HCT116 (cell line): ENCODE measurements at regions not wholly inside any gene's neighbourhood (a gene's known extent, or its start where the extent isn't known, plus 50 kb on each side); places are given as distances from the start of the nearest gene placed in this dataset.

ENCODE experiments used
- ATAC-seq: fragments of 200-7000 bp; cut with Tn5 transposase; 2 replicates; pipeline ENCODE4 v1.9.1; 2020; ENCODE audit warnings: mild to moderate bottlenecking, moderate library complexity
- BruUV-seq: library from RNA; stranded (reverse); fragments of 400-500 nt; replicated peaks from 2 replicates; lab custom pipeline; 2021; lab: Mats Ljungman, UMichigan
- CTCF ChIA-PET: fragments of 300-600 bp; sonication (Branson Sonifier 250); formaldehyde crosslinking; loops from one replicate; lab custom pipeline; 2021; ENCODE audit warnings: antibody characterized with exemption; lab: Charles Lee
- POLR2A ChIA-PET: fragments of 300-600, 350-600 bp; sonication (Branson Sonifier 250); formaldehyde crosslinking; loops from one replicate; lab custom pipeline; 2021; ENCODE audit warnings: antibody characterized with exemption; lab: Charles Lee
- RAD21 ChIA-PET, 2 experiments: fragments of 300-600 bp; sonication (Branson Sonifier 250); formaldehyde crosslinking; loops; one replicate each; lab custom pipeline; 2023; ENCODE audit warnings: low total read pairs in 2 of 2; ENCODE audit not compliant: uncharacterized antibody in 2 of 2, unreplicated experiment in 2 of 2, low non-redundant PET in 1 of 2; lab: Charles Lee
- DNase-seq: peaks from one replicate; pipeline ENCODE4 v3.0.0-alpha.2; 2010; ENCODE audit warnings: low read depth, low spot score
- H2AFZ ChIP-seq: fragments of 200-600 bp; shearing (Covaris generic), sonication (generic); 2 replicates; pipeline ENCODE4 v1.6.1; 2017; ENCODE audit warnings: low read depth, mixed run types, mixed read lengths, antibody characterized with exemption, low read length; ENCODE audit not compliant: poor library complexity, severe bottlenecking
- H3K27ac ChIP-seq: 2 replicates; pipeline ENCODE4 v1.5.1; 2012; ENCODE audit warnings: low read depth, low read length
- H3K27me3 ChIP-seq: fragments of 200-600 bp; sonication (generic); 2 replicates; pipeline ENCODE4 v1.6.1; 2016; ENCODE audit warnings: mixed run types, low read length, mixed read lengths; ENCODE audit not compliant: insufficient read depth
- H3K36me3 ChIP-seq, 2 experiments: fragments of 200-500 bp in 1 of 2; fragments of 200-600 bp in 1 of 2; sonication (Bioruptor generic) in 1 of 2; sonication (generic) in 1 of 2; 2 replicates each; pipeline versions ENCODE4 v1.5.1 to v1.6.1; 2014 to 2016; ENCODE audit warnings: low read length in 2 of 2, inconsistent platforms in 1 of 2, mixed read lengths in 1 of 2, mixed run types in 1 of 2; ENCODE audit not compliant: insufficient read depth in 2 of 2, control insufficient read depth in 1 of 2
- H3K4me1 ChIP-seq, 2 experiments: fragments of 200-600 bp in 1 of 2; sonication (generic) in 1 of 2; 2 replicates each; pipeline versions ENCODE4 v1.5.1 to v1.6.1; 2012 to 2017; ENCODE audit warnings: low read length in 2 of 2, inconsistent platforms in 1 of 2, mild to moderate bottlenecking in 1 of 2, mixed read lengths in 1 of 2, mixed run types in 1 of 2, moderate library complexity in 1 of 2; ENCODE audit not compliant: insufficient read depth in 2 of 2, control insufficient read depth in 1 of 2
- H3K4me2 ChIP-seq: fragments of 200-600 bp; sonication (generic); 2 replicates; pipeline ENCODE4 v1.6.1; 2017; ENCODE audit warnings: mixed run types, low read length, mixed read lengths
- H3K4me3 ChIP-seq, 2 experiments: fragments of 200-600 bp in 1 of 2; sonication (generic) in 1 of 2; replicated peaks in 1 of 2; 2 replicates each; pipeline ENCODE4 v1.5.1; 2011 to 2016; ENCODE audit warnings: low read length in 2 of 2, control low read depth in 1 of 2, low read depth in 1 of 2, mild to moderate bottlenecking in 1 of 2, mixed read lengths in 1 of 2, mixed run types in 1 of 2
- H3K79me2 ChIP-seq: fragments of 200-600 bp; sonication (generic); 2 replicates; pipeline ENCODE4 v1.6.1; 2017; ENCODE audit warnings: mild to moderate bottlenecking, mixed run types, low read length, moderate library complexity, mixed read lengths; ENCODE audit not compliant: insufficient read depth
- H3K9ac ChIP-seq: fragments of 200-600 bp; sonication (generic); 2 replicates; pipeline ENCODE4 v1.6.1; 2016; ENCODE audit warnings: low read length, mixed read lengths
- H3K9me2 ChIP-seq: fragments of 200-600 bp; sonication (generic), shearing (Covaris generic); 2 replicates; pipeline ENCODE4 v1.6.1; 2017; ENCODE audit warnings: mixed run types, mild to moderate bottlenecking, moderate library complexity; ENCODE audit not compliant: insufficient read depth
- H3K9me3 ChIP-seq, 2 experiments: fragments of 200-500 bp in 1 of 2; fragments of 200-600 bp in 1 of 2; sonication (Bioruptor generic) in 1 of 2; sonication (generic) in 1 of 2; 2 replicates each; pipeline ENCODE4 v1.6.1; 2014 to 2017; ENCODE audit warnings: low read length in 2 of 2, mixed read lengths in 2 of 2, inconsistent platforms in 1 of 2, low read depth in 1 of 2, mild to moderate bottlenecking in 1 of 2, mixed run types in 1 of 2, moderate library complexity in 1 of 2; ENCODE audit not compliant: control insufficient read depth in 1 of 2, insufficient read depth in 1 of 2
- H4K20me1 ChIP-seq: fragments of 200-600 bp; sonication (generic), shearing (Covaris generic); 2 replicates; pipeline ENCODE4 v1.6.1; 2017; ENCODE audit warnings: mixed run types, mild to moderate bottlenecking, moderate library complexity; ENCODE audit not compliant: insufficient read depth
- CBX3 ChIP-seq: IDR thresholded peaks from 2 replicates; pipeline ENCODE4 v1.6.1; 2012; ENCODE audit warnings: low read depth
- CEBPB ChIP-seq: IDR thresholded peaks from 2 replicates; pipeline ENCODE4 v1.6.1; 2012; ENCODE audit warnings: low read depth
- EGR1 ChIP-seq: IDR thresholded peaks from 2 replicates; pipeline ENCODE4 v1.6.1; 2012; ENCODE audit warnings: low read depth
- EZH2 ChIP-seq: fragments of 200-600 bp; sonication (generic); IDR thresholded peaks from 2 replicates; pipeline ENCODE4 v1.6.1; 2017; ENCODE audit warnings: antibody characterized with exemption, mixed run types
- EZH2phosphoT487 ChIP-seq: fragments of 200-600 bp; IDR thresholded peaks from 2 replicates; pipeline ENCODE4 v1.6.1; 2018; ENCODE audit warnings: antibody characterized with exemption, borderline replicate concordance
- POLR2A ChIP-seq: IDR thresholded peaks from 2 replicates; pipeline ENCODE4 v1.7.0; 2011; ENCODE audit warnings: borderline replicate concordance; ENCODE audit not compliant: insufficient read depth, insufficient read length; ENCODE audit errors: extremely low read depth
- POLR2AphosphoS5 ChIP-seq: IDR thresholded peaks from 2 replicates; pipeline ENCODE4 v1.6.1; 2011; ENCODE audit warnings: mild to moderate bottlenecking, low read depth, low read length, moderate library complexity
- RAD21 ChIP-seq: IDR thresholded peaks from 2 replicates; pipeline ENCODE4 v1.6.1; 2012; ENCODE audit warnings: low read depth, mild to moderate bottlenecking
- SRF ChIP-seq: IDR thresholded peaks from 2 replicates; pipeline ENCODE4 v1.6.1; 2012; ENCODE audit warnings: low read depth
- TCF7L2 ChIP-seq: IDR thresholded peaks from 2 replicates; pipeline ENCODE4 v1.7.0; 2011; ENCODE audit warnings: borderline replicate concordance, inconsistent platforms; ENCODE audit not compliant: insufficient read depth, insufficient read length; ENCODE audit errors: extremely low read depth
- YY1 ChIP-seq: IDR thresholded peaks from 2 replicates; pipeline ENCODE4 v1.6.1; 2011; ENCODE audit warnings: low read length, low read depth, moderate library complexity, mild to moderate bottlenecking; ENCODE audit not compliant: insufficient replicate concordance; ENCODE audit errors: extremely low read depth
- intact Hi-C: fragments of 100-400 bp; cut with micrococcal nuclease; formaldehyde crosslinking; loops from 2 replicates; pipeline ENCODE4 v1.10.0; 2022
- TF ChIP-seq, protein P1 (sequence below): IDR thresholded peaks from 2 replicates; pipeline ENCODE4 v1.6.1; 2011; ENCODE audit warnings: mild to moderate bottlenecking, low read length, moderate library complexity; ENCODE audit not compliant: insufficient replicate concordance; ENCODE audit errors: extremely low read depth
- TF ChIP-seq, protein P2 (sequence below): IDR thresholded peaks from 2 replicates; pipeline ENCODE4 v1.6.1; 2012; ENCODE audit warnings: low read depth
- TF ChIP-seq, protein P3 (sequence below): IDR thresholded peaks from 2 replicates; pipeline ENCODE4 v1.6.1; 2012
- TF ChIP-seq, protein P4 (sequence below): IDR thresholded peaks from 2 replicates; pipeline ENCODE4 v1.6.1; 2012

- CTCF ChIA-PET = no interaction called here
Observed at GRCh38 chr9:107387409-107387808, 102.2 kb downstream of the KLF4 start.

GRCh38 chr9:107386396-107386795, 103.2 kb downstream of the KLF4 start:
- BruUV-seq = no TSS peak
- intact Hi-C loops = no loop called here
- Histone ChIP-seq H2AFZ (no peak overlapping the region), H3K27me3 (no peaks in the 10 kb centered on the region), H3K4me2 (no peak overlapping the region), H3K4me3 (no peak overlapping the region), H3K9me3 (no peaks in the 10 kb centered on the region), H3K9ac (no peak overlapping the region), H4K20me1 (no peaks in the 10 kb centered on the region), H3K79me2 (no peaks in the 10 kb centered on the region), H3K36me3 (no peaks in the 10 kb centered on the region), H3K4me1 (peaks cover 0 to 13% of the 10 kb centered on the region in 2 experiments; a peak in 2 of 4 replicates), H3K9me2 (no peaks in the 10 kb centered on the region), H3K27ac (no peak overlapping the region)
- ChIA-PET POLR2A (no interaction called here), RAD21 (no interaction called here), CTCF (no interaction called here)
- no peak for ATAC-seq
- no peak for DNase-seq
- TF ChIP-seq POLR2A = no peak
- TF ChIP-seq RAD21 = no peak
- TF ChIP-seq EGR1 = no peak
- no peak for TF ChIP-seq CEBPB
- no peak for TF ChIP-seq POLR2AphosphoS5
- TF ChIP-seq, protein P1, sequence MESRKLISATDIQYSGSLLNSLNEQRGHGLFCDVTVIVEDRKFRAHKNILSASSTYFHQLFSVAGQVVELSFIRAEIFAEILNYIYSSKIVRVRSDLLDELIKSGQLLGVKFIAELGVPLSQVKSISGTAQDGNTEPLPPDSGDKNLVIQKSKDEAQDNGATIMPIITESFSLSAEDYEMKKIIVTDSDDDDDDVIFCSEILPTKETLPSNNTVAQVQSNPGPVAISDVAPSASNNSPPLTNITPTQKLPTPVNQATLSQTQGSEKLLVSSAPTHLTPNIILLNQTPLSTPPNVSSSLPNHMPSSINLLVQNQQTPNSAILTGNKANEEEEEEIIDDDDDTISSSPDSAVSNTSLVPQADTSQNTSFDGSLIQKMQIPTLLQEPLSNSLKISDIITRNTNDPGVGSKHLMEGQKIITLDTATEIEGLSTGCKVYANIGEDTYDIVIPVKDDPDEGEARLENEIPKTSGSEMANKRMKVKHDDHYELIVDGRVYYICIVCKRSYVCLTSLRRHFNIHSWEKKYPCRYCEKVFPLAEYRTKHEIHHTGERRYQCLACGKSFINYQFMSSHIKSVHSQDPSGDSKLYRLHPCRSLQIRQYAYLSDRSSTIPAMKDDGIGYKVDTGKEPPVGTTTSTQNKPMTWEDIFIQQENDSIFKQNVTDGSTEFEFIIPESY = no peak
- no peak for TF ChIP-seq EZH2phosphoT487
- no peak for TF ChIP-seq SRF
- TF ChIP-seq TCF7L2 = no peak
- TF ChIP-seq, protein P2, sequence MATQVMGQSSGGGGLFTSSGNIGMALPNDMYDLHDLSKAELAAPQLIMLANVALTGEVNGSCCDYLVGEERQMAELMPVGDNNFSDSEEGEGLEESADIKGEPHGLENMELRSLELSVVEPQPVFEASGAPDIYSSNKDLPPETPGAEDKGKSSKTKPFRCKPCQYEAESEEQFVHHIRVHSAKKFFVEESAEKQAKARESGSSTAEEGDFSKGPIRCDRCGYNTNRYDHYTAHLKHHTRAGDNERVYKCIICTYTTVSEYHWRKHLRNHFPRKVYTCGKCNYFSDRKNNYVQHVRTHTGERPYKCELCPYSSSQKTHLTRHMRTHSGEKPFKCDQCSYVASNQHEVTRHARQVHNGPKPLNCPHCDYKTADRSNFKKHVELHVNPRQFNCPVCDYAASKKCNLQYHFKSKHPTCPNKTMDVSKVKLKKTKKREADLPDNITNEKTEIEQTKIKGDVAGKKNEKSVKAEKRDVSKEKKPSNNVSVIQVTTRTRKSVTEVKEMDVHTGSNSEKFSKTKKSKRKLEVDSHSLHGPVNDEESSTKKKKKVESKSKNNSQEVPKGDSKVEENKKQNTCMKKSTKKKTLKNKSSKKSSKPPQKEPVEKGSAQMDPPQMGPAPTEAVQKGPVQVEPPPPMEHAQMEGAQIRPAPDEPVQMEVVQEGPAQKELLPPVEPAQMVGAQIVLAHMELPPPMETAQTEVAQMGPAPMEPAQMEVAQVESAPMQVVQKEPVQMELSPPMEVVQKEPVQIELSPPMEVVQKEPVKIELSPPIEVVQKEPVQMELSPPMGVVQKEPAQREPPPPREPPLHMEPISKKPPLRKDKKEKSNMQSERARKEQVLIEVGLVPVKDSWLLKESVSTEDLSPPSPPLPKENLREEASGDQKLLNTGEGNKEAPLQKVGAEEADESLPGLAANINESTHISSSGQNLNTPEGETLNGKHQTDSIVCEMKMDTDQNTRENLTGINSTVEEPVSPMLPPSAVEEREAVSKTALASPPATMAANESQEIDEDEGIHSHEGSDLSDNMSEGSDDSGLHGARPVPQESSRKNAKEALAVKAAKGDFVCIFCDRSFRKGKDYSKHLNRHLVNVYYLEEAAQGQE = no peak
- TF ChIP-seq, protein P3, sequence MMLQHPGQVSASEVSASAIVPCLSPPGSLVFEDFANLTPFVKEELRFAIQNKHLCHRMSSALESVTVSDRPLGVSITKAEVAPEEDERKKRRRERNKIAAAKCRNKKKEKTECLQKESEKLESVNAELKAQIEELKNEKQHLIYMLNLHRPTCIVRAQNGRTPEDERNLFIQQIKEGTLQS = no peak
- TF ChIP-seq CBX3 = no peak

More at GRCh38 chr9:107387409-107387808, 102.2 kb downstream of the KLF4 start:
- ATAC-seq (no peak), DNase-seq (no peak)
- Histone ChIP-seq H4K20me1 (no peaks in the 10 kb centered on the region), H2AFZ (no peak overlapping the region), H3K9me2 (no peaks in the 10 kb centered on the region), H3K9ac (no peak overlapping the region), H3K27ac (no peak overlapping the region), H3K9me3 (no peaks in the 10 kb centered on the region), H3K4me1 (peaks cover 0 to 13% of the 10 kb centered on the region in 2 experiments; a peak in 2 of 4 replicates), H3K79me2 (no peaks in the 10 kb centered on the region), H3K36me3 (no peaks in the 10 kb centered on the region), H3K27me3 (no peaks in the 10 kb centered on the region), H3K4me3 (no peak overlapping the region), H3K4me2 (no peak overlapping the region)
- ChIA-PET POLR2A (no interaction called here), RAD21 (no interaction called here)
- TF ChIP-seq EZH2 (no peak), EZH2phosphoT487 (no peak), YY1 (no peak)
- TF ChIP-seq, protein P4, sequence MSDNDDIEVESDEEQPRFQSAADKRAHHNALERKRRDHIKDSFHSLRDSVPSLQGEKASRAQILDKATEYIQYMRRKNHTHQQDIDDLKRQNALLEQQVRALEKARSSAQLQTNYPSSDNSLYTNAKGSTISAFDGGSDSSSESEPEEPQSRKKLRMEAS = no peak
- TF ChIP-seq, protein P3 = no peak
- intact Hi-C loops = no loop called here
- no TSS peak for BruUV-seq
